Spinal cord (tissue), 9 donors: ENCODE measurements at regions not wholly inside any gene's neighbourhood (a gene's known extent, or its start where the extent isn't known, plus 50 kb on each side); places are given as distances from the start of the nearest gene placed in this dataset.

Source experiments
- DNase-seq, 6 donors: peaks; one replicate each; pipeline versions ENCODE4 v3.0.0 to v3.0.0-alpha.2; 2013 to 2015; ENCODE audit warnings: low spot score in 6 of 6, low read depth in 4 of 6
- H3K27ac ChIP-seq: one replicate; pipeline ENCODE4 v1.5.1; 2013; ENCODE audit warnings: low read depth, low read length, control low read depth
- H3K27me3 ChIP-seq: one replicate; pipeline ENCODE4 v1.6.1; 2013; ENCODE audit warnings: low read length; ENCODE audit not compliant: control insufficient read depth, insufficient read depth
- H3K36me3 ChIP-seq: one replicate; pipeline ENCODE4 v1.6.1; 2013; ENCODE audit warnings: low read length; ENCODE audit not compliant: control insufficient read depth, insufficient read depth
- H3K4me1 ChIP-seq: one replicate; pipeline ENCODE4 v1.6.1; 2013; ENCODE audit warnings: low read length; ENCODE audit not compliant: control insufficient read depth, insufficient read depth
- H3K4me3 ChIP-seq: one replicate; pipeline ENCODE4 v1.5.1; 2013; ENCODE audit warnings: low read depth, low read length, control low read depth
- H3K9me3 ChIP-seq: one replicate; pipeline ENCODE4 v1.6.1; 2013; ENCODE audit warnings: low read length; ENCODE audit not compliant: control insufficient read depth, insufficient read depth
- WGBS: methylation state at CpG from one replicate; pipeline ENCODE4 v1.1.5; 2013; ENCODE audit warnings: missing lambda C conversion rate; ENCODE audit not compliant: insufficient coverage; 5-methylcytosine and 5-hydroxymethylcytosine counted together
- donor health status: healthy.

DNA sequence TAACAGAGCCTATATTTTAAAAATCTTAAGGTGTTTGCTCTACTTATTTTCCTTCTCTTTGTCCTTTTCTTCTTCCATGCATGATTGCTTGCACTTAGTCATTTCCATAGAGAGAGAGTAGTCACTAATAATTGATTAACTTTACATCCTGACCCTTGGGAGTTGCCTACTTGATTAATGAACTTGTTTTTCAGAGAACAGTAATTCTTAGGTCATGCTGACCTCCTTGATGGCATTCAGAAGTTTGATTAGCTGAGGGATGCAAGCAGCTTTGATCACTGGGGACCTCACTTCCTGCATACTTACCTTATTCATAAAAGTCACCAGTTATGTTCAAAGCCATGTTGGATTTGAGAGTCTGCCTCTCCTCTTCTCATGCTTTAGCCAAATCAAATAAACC is 715.6 kb upstream of the ID4 start:
- Histone ChIP-seq H3K4me1 (no peaks in the 10 kb centered on the region), H3K9me3 (no peaks in the 10 kb centered on the region), H3K27ac (no peak overlapping the region), H3K27me3 (no peaks in the 10 kb centered on the region), H3K4me3 (no peak overlapping the region), H3K36me3 (no peaks in the 10 kb centered on the region)
- DNase-seq: no peak

DNA sequence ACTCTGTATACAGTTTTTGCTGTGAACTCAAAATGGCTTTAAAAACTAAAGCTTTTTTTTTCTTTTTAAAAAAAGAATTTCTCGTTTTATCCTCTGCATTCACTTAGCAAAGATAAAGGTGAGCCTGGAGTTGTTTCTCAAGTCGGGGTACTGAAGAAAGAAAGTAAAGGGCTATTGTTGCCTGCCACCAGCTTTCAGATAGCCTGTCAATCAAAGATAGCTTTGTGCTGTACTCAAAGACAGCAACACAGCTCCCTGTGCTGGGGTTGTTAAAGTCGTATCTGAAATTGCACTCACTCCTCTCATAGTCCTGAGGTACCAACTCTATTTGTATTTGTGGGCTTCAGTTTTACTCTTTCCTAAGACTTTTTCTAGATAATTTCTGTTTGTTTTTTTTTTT is 710.1 kb upstream of the ID4 start:
- H3K27me3 ChIP-seq: no peaks in the 10 kb centered on the region
- no peaks in the 10 kb centered on the region for H3K9me3 ChIP-seq
- H3K36me3 ChIP-seq: no peaks in the 10 kb centered on the region
- no peaks in the 10 kb centered on the region for H3K4me1 ChIP-seq
- no peak overlapping the region for H3K27ac ChIP-seq
- WGBS: no CpG with 5 or more reads among the region's 3 CpGs
- DNase-seq: no peak
- no peak overlapping the region for H3K4me3 ChIP-seq

DNA sequence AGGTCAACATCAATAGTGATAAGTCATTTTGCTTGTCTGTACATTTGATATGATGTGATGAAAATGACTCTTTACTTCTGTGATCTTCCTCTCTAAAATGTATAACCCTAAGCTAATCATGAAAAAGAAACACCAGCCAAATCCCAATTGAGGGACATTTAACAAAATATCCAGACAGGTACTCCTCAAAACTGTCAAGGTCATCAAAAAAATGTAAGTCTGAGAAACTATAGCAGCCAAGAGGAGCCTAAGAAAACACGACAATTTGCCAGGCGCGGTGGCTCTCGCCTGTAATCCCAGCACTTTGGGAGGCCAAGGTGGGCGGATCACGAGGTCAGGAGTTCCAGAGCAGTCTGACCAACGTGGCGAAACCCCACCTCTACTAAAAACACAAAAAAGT is 708.5 kb upstream of the ID4 start:
- Histone ChIP-seq H3K27ac (no peak overlapping the region), H3K9me3 (no peaks in the 10 kb centered on the region), H3K4me1 (no peaks in the 10 kb centered on the region), H3K36me3 (no peaks in the 10 kb centered on the region), H3K27me3 (no peaks in the 10 kb centered on the region), H3K4me3 (no peak overlapping the region)
- DNase-seq: no peak
- WGBS: 100% methylated on average over 4 of the region's 8 CpGs

DNA sequence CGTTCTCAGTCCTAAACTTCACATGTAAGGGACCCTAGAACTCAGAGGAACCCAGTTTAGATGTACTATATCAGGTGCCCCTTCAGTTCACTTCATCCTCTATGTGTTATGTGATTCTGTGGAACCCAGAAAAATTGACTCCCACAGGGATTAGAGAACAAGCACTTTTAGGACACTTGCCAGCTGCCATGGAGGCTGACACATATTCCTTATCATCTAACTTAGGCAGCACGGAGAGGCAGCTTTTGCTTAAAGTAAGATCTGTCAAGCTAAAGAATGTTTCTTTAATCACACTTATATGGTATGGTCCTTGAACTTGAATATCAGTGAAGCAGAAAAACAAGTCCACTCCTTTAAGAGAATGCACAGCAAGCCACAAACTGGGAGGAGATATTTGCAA is 701.5 kb upstream of the ID4 start:
- Histone ChIP-seq H3K9me3 (no peaks in the 10 kb centered on the region), H3K27ac (no peak overlapping the region), H3K27me3 (no peaks in the 10 kb centered on the region), H3K4me1 (no peaks in the 10 kb centered on the region), H3K36me3 (no peaks in the 10 kb centered on the region), H3K4me3 (no peak overlapping the region)
- no CpG with 5 or more reads among the region's 2 CpGs for WGBS
- DNase-seq: no peak

DNA sequence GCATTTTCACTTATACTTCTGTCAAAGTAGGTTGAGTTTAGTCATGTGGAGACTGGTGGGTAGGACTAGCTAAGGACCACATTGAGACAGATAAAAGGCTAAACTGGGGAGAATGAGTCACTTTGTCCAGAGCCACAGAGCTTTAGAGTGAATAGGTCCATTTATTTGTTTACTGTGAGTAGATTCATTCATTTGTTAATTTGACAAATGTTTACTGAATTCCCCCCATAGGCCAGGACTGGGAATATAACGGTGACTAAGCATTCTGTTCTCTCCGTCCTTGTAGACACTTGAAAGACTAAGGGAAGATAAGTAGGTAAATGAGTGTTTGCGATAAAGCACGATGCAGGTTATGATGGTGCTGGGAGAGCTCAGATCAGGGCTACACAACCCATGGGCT is 699.7 kb upstream of the ID4 start:
- Histone ChIP-seq H3K4me3 (no peak overlapping the region), H3K27ac (no peak overlapping the region)

DNA sequence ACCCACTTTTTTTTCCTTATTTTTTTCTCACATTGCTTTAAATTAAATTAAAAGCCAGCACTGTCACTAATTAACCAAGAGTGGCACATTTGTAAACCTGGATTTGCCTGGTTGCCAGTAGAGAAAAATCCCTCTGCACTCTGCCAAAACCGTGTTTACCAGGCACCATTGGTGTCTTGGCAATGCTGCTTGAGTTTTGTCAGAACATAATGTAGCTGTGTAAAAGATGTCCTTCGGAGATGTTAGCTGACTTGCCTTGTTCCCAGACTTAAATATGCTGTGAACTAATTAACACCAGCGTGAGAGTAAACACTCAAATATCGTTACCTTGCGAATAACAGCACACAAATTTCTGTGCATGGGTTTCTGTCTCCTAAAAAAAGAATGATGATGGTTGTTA is 694.9 kb upstream of the ID4 start:
- no peaks in the 10 kb centered on the region for H3K4me1 ChIP-seq
- no peak overlapping the region for H3K4me3 ChIP-seq
- peak; percentile 23 to 88 (median 40) for DNase-seq
- H3K9me3 ChIP-seq: no peaks in the 10 kb centered on the region
- H3K36me3 ChIP-seq: no peaks in the 10 kb centered on the region
- H3K27me3 ChIP-seq: no peaks in the 10 kb centered on the region
- peak overlapping the region; percentile 17 for H3K27ac ChIP-seq
- WGBS: 37% methylated on average over 3 of the region's 5 CpGs

More for the DNA sequence above, 699.7 kb upstream of the ID4 start:
- no peaks in the 10 kb centered on the region for H3K9me3 ChIP-seq
- H3K27me3 ChIP-seq: no peaks in the 10 kb centered on the region
- no peaks in the 10 kb centered on the region for H3K36me3 ChIP-seq
- no peak for DNase-seq
- H3K4me1 ChIP-seq: no peaks in the 10 kb centered on the region
- 75% methylated on average over 2 of the region's 4 CpGs for WGBS

DNA sequence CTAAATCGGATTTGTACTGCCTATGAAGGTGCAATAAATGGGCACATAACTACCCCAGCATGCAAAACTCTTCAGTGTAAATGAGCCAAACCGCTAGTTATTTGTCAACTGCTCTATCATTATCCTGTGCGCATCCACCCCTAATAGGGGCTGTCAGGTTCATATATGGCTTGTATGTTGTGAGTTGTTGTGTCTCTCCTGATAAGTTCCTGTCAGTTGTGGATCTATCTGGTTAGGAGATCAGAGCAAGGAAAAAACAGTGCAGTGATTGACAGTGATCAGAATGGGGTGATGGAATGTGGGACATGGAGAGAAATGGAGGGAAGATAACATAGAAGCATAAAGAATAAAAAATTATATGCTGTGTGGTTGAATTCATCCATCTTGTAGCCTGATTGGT is 686.9 kb upstream of the ID4 start:
- Histone ChIP-seq H3K36me3 (no peaks in the 10 kb centered on the region), H3K4me3 (no peak overlapping the region), H3K9me3 (no peaks in the 10 kb centered on the region), H3K27ac (no peak overlapping the region), H3K27me3 (no peaks in the 10 kb centered on the region), H3K4me1 (peaks cover 3% of the 10 kb centered on the region)
- no CpG with 5 or more reads among the region's 3 CpGs for WGBS
- DNase-seq: peak in 1 of 6 donors; percentile 10

DNA sequence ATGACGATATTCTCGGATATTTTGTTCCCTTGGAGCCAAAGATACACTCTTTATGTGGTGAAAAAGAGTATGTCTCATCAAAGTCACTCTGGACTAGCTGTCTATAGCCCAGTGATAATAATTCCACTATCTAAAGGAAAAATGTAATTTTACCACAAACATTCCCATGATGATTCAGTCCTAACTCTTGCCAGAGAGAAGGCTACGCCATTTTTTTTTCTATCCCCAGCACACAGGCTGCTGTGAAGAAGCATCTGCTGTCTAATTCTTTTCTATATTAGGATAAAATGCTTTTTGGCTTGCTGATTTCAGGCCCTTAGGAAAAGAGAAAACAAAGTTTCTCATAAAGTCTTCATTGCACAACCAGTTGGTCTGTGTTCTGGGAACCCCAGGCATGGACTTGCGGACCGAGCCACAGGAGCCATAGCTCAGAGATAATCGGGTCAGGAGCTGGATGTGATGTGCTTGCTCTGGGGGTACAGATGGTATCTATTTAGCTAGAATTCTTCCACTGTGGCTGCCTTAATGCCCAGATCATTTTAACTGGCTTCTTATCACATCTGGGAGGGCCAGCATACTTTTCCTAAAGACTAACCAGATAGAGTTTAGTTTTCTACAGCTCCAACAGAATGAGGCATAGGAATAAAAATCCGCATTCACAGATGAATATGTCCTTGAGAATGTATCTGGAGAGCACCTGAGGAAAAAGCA is 683.7 kb upstream of the ID4 start:
- H3K4me1 ChIP-seq: peaks cover 3% of the 10 kb centered on the region
- H3K27me3 ChIP-seq: no peaks in the 10 kb centered on the region
- DNase-seq: no peak
- H3K36me3 ChIP-seq: no peaks in the 10 kb centered on the region
- no peak overlapping the region for H3K27ac ChIP-seq
- no peaks in the 10 kb centered on the region for H3K9me3 ChIP-seq
- no peak overlapping the region for H3K4me3 ChIP-seq
- no CpG with 5 or more reads among the region's 7 CpGs for WGBS

DNA sequence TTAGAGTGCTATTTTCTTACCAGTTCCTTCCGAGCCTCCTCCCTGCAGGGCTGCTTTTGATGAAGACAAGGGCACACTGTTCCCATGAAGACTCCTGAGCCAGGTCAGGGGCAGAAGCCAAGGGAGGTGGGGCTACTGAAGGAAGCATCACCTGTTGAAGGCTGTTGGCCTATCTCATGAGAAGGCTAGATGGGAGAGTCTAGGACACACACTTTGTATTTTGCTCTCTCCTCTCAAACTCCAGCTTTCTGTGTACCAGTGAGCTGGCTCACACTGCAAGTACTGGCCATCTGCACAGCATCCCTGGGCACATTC is 683.2 kb upstream of the ID4 start:
- Histone ChIP-seq H3K36me3 (no peaks in the 10 kb centered on the region), H3K4me3 (no peak overlapping the region), H3K27ac (no peak overlapping the region), H3K9me3 (no peaks in the 10 kb centered on the region), H3K4me1 (peaks cover 3% of the 10 kb centered on the region), H3K27me3 (no peaks in the 10 kb centered on the region)
- no peak for DNase-seq
- no CpG with 5 or more reads among the region's 1 CpG for WGBS

DNA sequence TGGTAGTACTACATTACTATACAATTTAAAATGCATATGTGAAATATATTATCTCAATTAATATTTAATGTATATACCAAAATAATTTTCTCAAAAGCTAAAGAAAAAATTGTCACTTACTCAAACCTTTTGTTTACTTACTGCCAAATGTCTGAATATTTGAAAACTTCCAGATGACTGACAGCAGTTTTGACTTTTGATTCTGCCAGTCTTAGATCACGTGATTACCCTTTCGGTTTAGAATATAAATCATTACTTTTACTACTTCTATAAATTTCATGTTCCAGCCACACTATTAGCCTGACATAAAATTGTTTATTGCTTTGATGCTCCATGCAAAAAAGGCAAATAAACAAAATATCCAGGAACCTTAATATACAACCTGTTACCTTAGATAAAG is 680.7 kb upstream of the ID4 start:
- H3K27ac ChIP-seq: no peak overlapping the region
- H3K36me3 ChIP-seq: no peaks in the 10 kb centered on the region
- 100% methylated on average over 1 of the region's 2 CpGs for WGBS
- peaks cover 3% of the 10 kb centered on the region for H3K4me1 ChIP-seq
- no peak overlapping the region for H3K4me3 ChIP-seq
- DNase-seq: no peak
- H3K9me3 ChIP-seq: no peaks in the 10 kb centered on the region
- no peaks in the 10 kb centered on the region for H3K27me3 ChIP-seq
